HUDEP-2 (cell line): ENCODE measurements at regions not wholly inside any gene's neighbourhood (a gene's known extent, or its start where the extent isn't known, plus 50 kb on each side); places are given as distances from the start of the nearest gene placed in this dataset.

Source experiments
- DNase-seq, 76 experiments: peaks; one replicate each; lab custom pipeline; 2025; ENCODE audit not compliant: unreplicated experiment in 76 of 76; lab: John Stamatoyannopoulos, UW

GRCh38 chr11:103619938-103620337, 416.5 kb upstream of the DDI1 start:
- no peak for DNase-seq

GRCh38 chr11:103622296-103622695, 414.1 kb upstream of the DDI1 start:
- no peak for DNase-seq

GRCh38 chr11:103623933-103624332, 412.5 kb upstream of the DDI1 start:
- DNase-seq: no peak

- DNase-seq: peak in 1 of 76 experiments; percentile 4
These were observed 411.5 kb upstream of the DDI1 start for GRCh38 chr11:103624708-103625623.

- no peak for DNase-seq
These were observed 410.8 kb upstream of the DDI1 start for GRCh38 chr11:103625624-103625965.

GRCh38 chr11:103628121-103628520, 408.3 kb upstream of the DDI1 start:
- no peak for DNase-seq

GRCh38 chr11:103631841-103632240, 404.6 kb upstream of the DDI1 start:
- no peak for DNase-seq

- DNase-seq: no peak
These were observed 403.2 kb upstream of the DDI1 start for GRCh38 chr11:103633068-103633788.

GRCh38 chr11:103633819-103634590, 402.4 kb upstream of the DDI1 start:
- no peak for DNase-seq

- DNase-seq: no peak
These were observed 400.2 kb upstream of the DDI1 start for GRCh38 chr11:103636232-103636631.

- no peak for DNase-seq
These were observed 399.1 kb upstream of the DDI1 start for GRCh38 chr11:103637295-103637694.

GRCh38 chr11:103637831-103638230, 398.6 kb upstream of the DDI1 start:
- no peak for DNase-seq

GRCh38 chr11:103644676-103645075, 391.8 kb upstream of the DDI1 start:
- no peak for DNase-seq

- DNase-seq: peak in 4 of 76 experiments; percentile 6 to 24 (median 15)
These were observed 388.4 kb upstream of the DDI1 start for GRCh38 chr11:103648054-103648453.

- DNase-seq: peak in 25 of 76 experiments; percentile 1 to 84 (median 35)
These were observed 387.6 kb upstream of the DDI1 start for GRCh38 chr11:103648670-103649400.

GRCh38 chr11:103649401-103649895, 387.0 kb upstream of the DDI1 start:
- no peak for DNase-seq

- DNase-seq: no peak
These were observed 386.1 kb upstream of the DDI1 start for GRCh38 chr11:103650330-103650729.

GRCh38 chr11:103651341-103651998, 385.0 kb upstream of the DDI1 start:
- DNase-seq: no peak

GRCh38 chr11:103652013-103652412, 384.4 kb upstream of the DDI1 start:
- peak in 7 of 76 experiments; percentile 1 to 37 (median 5) for DNase-seq

GRCh38 chr11:103656382-103656781, 380.1 kb upstream of the DDI1 start:
- DNase-seq: no peak
